Activated naive CD4-positive, alpha-beta T cell treated with anti-CD3 and anti-CD28 coated beads, Interleukin-2, amount 50 U/mL, for 72 hours (primary cell): ENCODE measurements at regions not wholly inside any gene's neighbourhood (a gene's known extent, or its start where the extent isn't known, plus 50 kb on each side); places are given as distances from the start of the nearest gene placed in this dataset.

Experiments used
- ATAC-seq, 2 donors: fragments of 150-1000 bp; cut with Tn5 transposase; 2 replicates each; pipeline ENCODE4 v1.10.0; 2021; ENCODE audit warnings: mild to moderate bottlenecking in 2 of 2, moderate library complexity in 2 of 2
- DNase-seq, 2 donors: peaks; one replicate each; pipeline ENCODE4 v3.0.0; 2021 to 2022; ENCODE audit warnings: low spot score in 2 of 2
- H3K27ac Mint-ChIP-seq, 2 donors: one replicate each; pipeline ENCODE4 v1.8.0; 2022; ENCODE audit warnings: mild to moderate bottlenecking in 2 of 2, mixed read lengths in 2 of 2
- H3K36me3 Mint-ChIP-seq, 2 donors: one replicate each; pipeline ENCODE4 v1.8.0; 2022; ENCODE audit warnings: mixed read lengths in 2 of 2
- H3K9me3 Mint-ChIP-seq, 2 donors: one replicate each; pipeline ENCODE4 v1.8.0; 2022; ENCODE audit warnings: mixed read lengths in 2 of 2

GRCh38 chr20:7348253-7348652 lies 580.8 kb downstream of the BMP2 start:
- Mint-ChIP-seq H3K36me3 (no peaks in the 10 kb centered on the region), H3K9me3 (peaks cover 12 to 22% of the 10 kb centered on the region in 2 donors), H3K27ac (no peak overlapping the region)
- DNase-seq: no peak
- ATAC-seq: no peak

GRCh38 chr20:7352165-7352564 lies 584.7 kb downstream of the BMP2 start:
- Mint-ChIP-seq H3K36me3 (no peaks in the 10 kb centered on the region), H3K9me3 (peaks cover 16 to 19% of the 10 kb centered on the region in 2 donors), H3K27ac (no peak overlapping the region)
- no peak for DNase-seq
- no peak for ATAC-seq

GRCh38 chr20:7355051-7355450 lies 585.2 kb downstream of the HAO1 start:
- no peak for DNase-seq
- no peak for ATAC-seq
- no peaks in the 10 kb centered on the region for H3K36me3 Mint-ChIP-seq
- peaks cover 18 to 28% of the 10 kb centered on the region in 2 donors for H3K9me3 Mint-ChIP-seq
- H3K27ac Mint-ChIP-seq: no peak overlapping the region

GRCh38 chr20:7358670-7359069 lies 581.6 kb downstream of the HAO1 start:
- Mint-ChIP-seq H3K27ac (no peak overlapping the region), H3K36me3 (peaks cover under 1 to 9% of the 10 kb centered on the region in 2 donors)
- ATAC-seq: no peak

GRCh38 chr20:7359739-7360138 lies 580.5 kb downstream of the HAO1 start:
- H3K27ac Mint-ChIP-seq: no peak overlapping the region

More at GRCh38 chr20:7358670-7359069, 581.6 kb downstream of the HAO1 start:
- DNase-seq: no peak
- peaks cover 14 to 23% of the 10 kb centered on the region in 2 donors for H3K9me3 Mint-ChIP-seq

GRCh38 chr20:7361321-7361720 lies 578.9 kb downstream of the HAO1 start:
- Mint-ChIP-seq H3K36me3 (peaks cover 7 to 16% of the 10 kb centered on the region in 2 donors), H3K27ac (no peak overlapping the region), H3K9me3 (peaks cover 22 to 30% of the 10 kb centered on the region in 2 donors)
- ATAC-seq: no peak
- DNase-seq: no peak

More at GRCh38 chr20:7359739-7360138, 580.5 kb downstream of the HAO1 start:
- no peak for ATAC-seq
- Mint-ChIP-seq H3K36me3 (peaks cover 7 to 16% of the 10 kb centered on the region in 2 donors), H3K9me3 (peaks cover 20 to 29% of the 10 kb centered on the region in 2 donors)
- no peak for DNase-seq

- DNase-seq (no peak), ATAC-seq (no peak)
- Mint-ChIP-seq H3K9me3 (peaks cover 22 to 30% of the 10 kb centered on the region in 2 donors), H3K27ac (no peak overlapping the region), H3K36me3 (peaks cover 7 to 16% of the 10 kb centered on the region in 2 donors)
These were observed 578.3 kb downstream of the HAO1 start for GRCh38 chr20:7361931-7362330.

GRCh38 chr20:7362601-7363000 lies 577.7 kb downstream of the HAO1 start:
- ATAC-seq: no peak
- DNase-seq: no peak
- Mint-ChIP-seq H3K9me3 (peaks cover 22 to 30% of the 10 kb centered on the region in 2 donors), H3K27ac (no peak overlapping the region), H3K36me3 (peaks cover 7 to 16% of the 10 kb centered on the region in 2 donors)

GRCh38 chr20:7366189-7366588 lies 574.1 kb downstream of the HAO1 start:
- Mint-ChIP-seq H3K36me3 (peaks cover 7 to 12% of the 10 kb centered on the region in 2 donors), H3K9me3 (peaks cover 24 to 27% of the 10 kb centered on the region in 2 donors), H3K27ac (no peak overlapping the region)
- ATAC-seq (no peak), DNase-seq (no peak)

GRCh38 chr20:7371518-7372163 lies 568.6 kb downstream of the HAO1 start:
- no peak for ATAC-seq
- Mint-ChIP-seq H3K27ac (no peak overlapping the region), H3K9me3 (peaks cover 9 to 11% of the 10 kb centered on the region in 2 donors), H3K36me3 (no peaks in the 10 kb centered on the region)
- no peak for DNase-seq

- no peak for DNase-seq
- Mint-ChIP-seq H3K9me3 (peaks cover 0 to 5% of the 10 kb centered on the region in 2 donors), H3K27ac (no peak overlapping the region), H3K36me3 (no peaks in the 10 kb centered on the region)
- ATAC-seq: no peak
These were observed 564.4 kb downstream of the HAO1 start for GRCh38 chr20:7375905-7376304.

GRCh38 chr20:7378864-7379605 lies 561.2 kb downstream of the HAO1 start:
- DNase-seq (no peak), ATAC-seq (no peak)
- Mint-ChIP-seq H3K9me3 (peaks cover 0 to 5% of the 10 kb centered on the region in 2 donors), H3K27ac (no peak overlapping the region), H3K36me3 (no peaks in the 10 kb centered on the region)

- Mint-ChIP-seq H3K9me3 (peaks cover 0 to 5% of the 10 kb centered on the region in 2 donors), H3K36me3 (no peaks in the 10 kb centered on the region), H3K27ac (no peak overlapping the region)
- DNase-seq (no peak), ATAC-seq (no peak)
These were observed 560.5 kb downstream of the HAO1 start for GRCh38 chr20:7379621-7380220.

- ATAC-seq (no peak), DNase-seq (no peak)
- H3K9me3 Mint-ChIP-seq: peaks cover 4 to 14% of the 10 kb centered on the region in 2 donors
- no peaks in the 10 kb centered on the region for H3K36me3 Mint-ChIP-seq
- H3K27ac Mint-ChIP-seq: no peak overlapping the region
These were observed 557.0 kb downstream of the HAO1 start for GRCh38 chr20:7383216-7383615.

GRCh38 chr20:7387638-7388193 lies 552.5 kb downstream of the HAO1 start:
- H3K36me3 Mint-ChIP-seq: no peaks in the 10 kb centered on the region
- no peak overlapping the region for H3K27ac Mint-ChIP-seq
- peaks cover 9 to 14% of the 10 kb centered on the region in 2 donors for H3K9me3 Mint-ChIP-seq
- ATAC-seq: no peak
- DNase-seq: no peak

- Mint-ChIP-seq H3K36me3 (no peaks in the 10 kb centered on the region), H3K9me3 (peaks cover 9 to 14% of the 10 kb centered on the region in 2 donors), H3K27ac (no peak overlapping the region)
- no peak for ATAC-seq
- no peak for DNase-seq
These were observed 551.0 kb downstream of the HAO1 start for GRCh38 chr20:7389216-7389615.
